Gastrocnemius medialis (tissue), 4 donors: ENCODE measurements at regions not wholly inside any gene's neighbourhood (a gene's known extent, or its start where the extent isn't known, plus 50 kb on each side); places are given as distances from the start of the nearest gene placed in this dataset.

ENCODE experiments used
- CTCF ChIP-seq, 5 experiments: fragments of 450-650 bp in 3 of 5; fragments of 200-600 bp in 2 of 5; sonication (generic) in 2 of 5; IDR thresholded peaks in 4 of 5; conservative IDR thresholded peaks in 1 of 5; 1 replicate in 4 of 5; 2 replicates in 1 of 5; pipeline ENCODE4 v1.5.1; 2016 to 2019; ENCODE audit warnings: antibody characterized with exemption in 5 of 5, mild to moderate bottlenecking in 3 of 5, moderate library complexity in 3 of 5
- POLR2A ChIP-seq, 2 donors: fragments of 450-650 bp; IDR thresholded peaks; one replicate each; pipeline ENCODE4 v1.6.1; 2017; ENCODE audit warnings: antibody characterized with exemption in 2 of 2, mild to moderate bottlenecking in 2 of 2, moderate library complexity in 2 of 2

DNA sequence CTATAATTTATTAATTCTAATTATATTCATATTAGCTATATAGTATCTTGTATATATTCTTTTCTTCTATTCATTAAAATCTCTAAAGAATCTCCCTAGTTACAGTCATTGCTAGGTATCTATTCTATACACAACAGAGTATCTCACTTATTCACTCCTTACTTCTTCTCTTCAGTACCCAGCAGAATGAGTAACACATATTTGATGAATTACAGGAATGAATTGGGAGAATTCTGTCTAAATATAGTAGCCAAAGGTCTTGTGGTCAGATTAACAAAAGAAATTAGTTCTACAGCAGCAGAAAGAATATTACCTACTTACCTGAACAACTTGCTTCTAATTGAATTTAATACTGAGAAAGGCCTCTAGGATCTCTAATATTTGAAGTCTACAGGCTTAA lies 758.0 kb upstream of the ZEB2 start:
- no peak for TF ChIP-seq CTCF (IDR thresholded peaks at IDR 0.05 in 4 of 5, conservative IDR thresholded peaks at IDR 0.05 in 1 of 5)
- TF ChIP-seq POLR2A (IDR thresholded peaks at IDR 0.05), result no peak
